Erythroblast (primary cell): ENCODE measurements at regions not wholly inside any gene's neighbourhood (a gene's known extent, or its start where the extent isn't known, plus 50 kb on each side); places are given as distances from the start of the nearest gene placed in this dataset.

Source experiments
- GATA1 ChIP-seq: IDR thresholded peaks from 2 replicates; pipeline ENCODE4 v1.6.1; 2011; ENCODE audit warnings: low read depth, mild to moderate bottlenecking, control low read depth, low read length, moderate library complexity
- POLR2A ChIP-seq: IDR thresholded peaks from 2 replicates; pipeline ENCODE4 v1.6.1; 2011; ENCODE audit warnings: mild to moderate bottlenecking, low read length

DNA sequence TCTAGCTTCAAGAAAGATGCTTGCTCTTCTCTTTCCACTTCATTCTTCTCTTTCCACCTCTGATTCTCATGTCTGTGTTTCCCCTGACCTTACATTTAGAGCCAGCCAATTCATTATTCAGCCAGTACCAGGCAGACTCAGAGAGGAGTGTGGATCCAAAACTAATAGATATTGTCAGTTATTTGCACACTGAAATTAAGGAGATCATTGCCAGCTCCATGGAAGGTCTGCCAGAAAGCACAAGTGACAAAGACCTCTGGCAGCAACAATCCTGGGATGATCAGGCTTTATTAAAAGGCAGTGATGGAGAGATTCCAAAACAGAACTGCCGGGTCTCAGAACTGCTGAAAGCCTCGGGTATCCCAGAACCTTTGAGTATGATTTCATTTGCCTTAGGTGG, 749.4 kb downstream of the XPNPEP1 start:
- no peak for TF ChIP-seq POLR2A
- no peak for TF ChIP-seq GATA1
